Panc1 (cell line): ENCODE measurements at regions not wholly inside any gene's neighbourhood (a gene's known extent, or its start where the extent isn't known, plus 50 kb on each side); places are given as distances from the start of the nearest gene placed in this dataset.

Experiments
- ATAC-seq: fragments of 200-7000 bp; cut with Tn5 transposase; 2 replicates; pipeline ENCODE4 v1.9.1; 2020; ENCODE audit warnings: mild to moderate bottlenecking, moderate library complexity
- BruUV-seq: library from RNA; stranded (reverse); fragments of 400-500 nt; replicated peaks from 2 replicates; lab custom pipeline; 2021; lab: Mats Ljungman, UMichigan
- CTCF ChIA-PET: fragments of 300-600 bp; sonication (Branson Sonifier 250); formaldehyde crosslinking; loops from one replicate; lab custom pipeline; 2022; ENCODE audit warnings: antibody characterized with exemption; lab: Charles Lee
- POLR2A ChIA-PET: fragments of 300-600 bp; sonication (Branson Sonifier 250); formaldehyde crosslinking; loops from one replicate; lab custom pipeline; 2022; ENCODE audit warnings: antibody characterized with exemption; lab: Charles Lee
- DNase-seq: peaks from one replicate; pipeline ENCODE4 v3.0.0-alpha.2; 2010; ENCODE audit warnings: low read depth, low spot score
- H3K27ac ChIP-seq: 2 replicates; pipeline ENCODE4 v1.5.1; 2011; ENCODE audit warnings: mild to moderate bottlenecking, low read length, inconsistent platforms
- H3K27me3 ChIP-seq: fragments of 200-500 bp; sonication (Bioruptor generic); 2 replicates; pipeline ENCODE4 v1.6.0; 2014; ENCODE audit warnings: low read length, inconsistent platforms; ENCODE audit not compliant: control insufficient read depth, insufficient read depth
- H3K36me3 ChIP-seq: fragments of 200-500 bp; sonication (Bioruptor generic); 2 replicates; pipeline ENCODE4 v1.5.1; 2014; ENCODE audit warnings: inconsistent platforms, mild to moderate bottlenecking, low read length, moderate library complexity; ENCODE audit not compliant: control insufficient read depth, insufficient read depth
- H3K4me1 ChIP-seq: 2 replicates; pipeline ENCODE4 v1.5.1; 2011; ENCODE audit warnings: inconsistent platforms, mild to moderate bottlenecking, low read length, moderate library complexity; ENCODE audit not compliant: control insufficient read depth, insufficient read depth
- H3K4me3 ChIP-seq, 2 experiments: 2 replicates each; pipeline ENCODE4 v1.5.1; 2011 to 2012; ENCODE audit warnings: low read depth in 2 of 2, low read length in 2 of 2, mild to moderate bottlenecking in 2 of 2, inconsistent platforms in 1 of 2, moderate library complexity in 1 of 2
- H3K9me3 ChIP-seq: fragments of 200-500 bp; sonication (Bioruptor generic); 2 replicates; pipeline ENCODE4 v1.5.1; 2014; ENCODE audit warnings: low read depth, mild to moderate bottlenecking, inconsistent platforms, low read length, moderate library complexity; ENCODE audit not compliant: control insufficient read depth, insufficient read depth
- CTCF ChIP-seq: fragments of 450-650 bp; IDR thresholded peaks from 2 replicates; pipeline ENCODE4 v1.5.1; 2017; ENCODE audit warnings: mild to moderate bottlenecking
- POLR2AphosphoS5 ChIP-seq: IDR thresholded peaks from 2 replicates; pipeline ENCODE4 v1.6.1; 2012; ENCODE audit warnings: mild to moderate bottlenecking, low read depth, low read length, moderate library complexity
- REST ChIP-seq, 2 experiments: IDR thresholded peaks; 2 replicates each; pipeline ENCODE4 v1.6.1; 2011 to 2012; ENCODE audit warnings: low read depth in 2 of 2, control low read depth in 1 of 2, low read length in 1 of 2, mild to moderate bottlenecking in 1 of 2, moderate library complexity in 1 of 2; ENCODE audit not compliant: insufficient read depth in 1 of 2
- SIN3A ChIP-seq: IDR thresholded peaks from 2 replicates; pipeline ENCODE4 v1.6.1; 2012; ENCODE audit warnings: low read depth, mild to moderate bottlenecking, low read length, moderate library complexity, borderline replicate concordance; ENCODE audit not compliant: insufficient read depth
- TCF7L2 ChIP-seq: IDR thresholded peaks from 2 replicates; pipeline ENCODE4 v1.6.1; 2011; ENCODE audit warnings: mild to moderate bottlenecking, low read depth, low read length, inconsistent platforms
- in situ Hi-C: cut with HindIII; loops from 2 replicates; pipeline ENCODE4 v1.10.0; 2016; ENCODE audit warnings: low sequenced_read_pairs, low pct_unique_long_range_greater_than_20kb
- intact Hi-C: fragments of 100-400 bp; cut with micrococcal nuclease; formaldehyde crosslinking; loops from one replicate; pipeline ENCODE4 v1.10.0; 2022; ENCODE audit not compliant: unreplicated experiment

- POLR2A ChIA-PET, result no interaction called here
- intact Hi-C loops (no loop called here), in situ Hi-C loops (no loop called here)
- no peaks in the 10 kb centered on the region for H3K4me1 ChIP-seq
- CTCF ChIA-PET, result no interaction called here
- ATAC-seq (no peak), DNase-seq (no peak)
- TF ChIP-seq SIN3A (no peak), REST (IDR thresholded peaks at IDR 0.05; ENCODE audit: insufficient read depth in 1 of 2, low read depth in 2 of 2, low read length in 1 of 2) (no peak), POLR2AphosphoS5 (no peak), CTCF (no peak), TCF7L2 (no peak)
- H3K27me3 ChIP-seq, result no peaks in the 10 kb centered on the region
- H3K36me3 ChIP-seq, result no peaks in the 10 kb centered on the region
- no TSS peak for BruUV-seq
- no peak overlapping the region for H3K4me3 ChIP-seq
- H3K9me3 ChIP-seq, result no peaks in the 10 kb centered on the region
- no peak overlapping the region for H3K27ac ChIP-seq
These were observed 247.8 kb downstream of the IZUMO3 start for GRCh38 chr9:24297931-24298330.

GRCh38 chr9:24296124-24296523 is 249.6 kb downstream of the IZUMO3 start:
- in situ Hi-C loops, result no loop called here
- ChIA-PET POLR2A (no interaction called here), CTCF (no interaction called here)
- Histone ChIP-seq H3K9me3 (no peaks in the 10 kb centered on the region), H3K4me1 (no peaks in the 10 kb centered on the region), H3K27ac (no peak overlapping the region), H3K4me3 (no peak overlapping the region), H3K36me3 (no peaks in the 10 kb centered on the region), H3K27me3 (no peaks in the 10 kb centered on the region)
- ATAC-seq (no peak), DNase-seq (no peak)
- intact Hi-C loops, result no loop called here
- no TSS peak for BruUV-seq
- TF ChIP-seq POLR2AphosphoS5 (no peak), SIN3A (no peak), REST (IDR thresholded peaks at IDR 0.05; ENCODE audit: insufficient read depth in 1 of 2, low read depth in 2 of 2, low read length in 1 of 2) (no peak), TCF7L2 (no peak), CTCF (no peak)
